ENCODE measurements at regions not wholly inside any gene's neighbourhood (a gene's known extent, or its start where the extent isn't known, plus 50 kb on each side); places are given as distances from the start of the nearest gene placed in this dataset.
"Not testable (repeated sequence)": the region's sequence is repeated elsewhere in the genome, so short reads cannot be mapped to it uniquely, and the experiment has no call there.

GRCh38 chr13:31385540-31385939 is 185.8 kb downstream of the B3GLCT start:
- no peak for DNase-seq

GRCh38 chr13:31394506-31394905 is 194.7 kb downstream of the B3GLCT start:
- DNase-seq: no peak

DNA sequence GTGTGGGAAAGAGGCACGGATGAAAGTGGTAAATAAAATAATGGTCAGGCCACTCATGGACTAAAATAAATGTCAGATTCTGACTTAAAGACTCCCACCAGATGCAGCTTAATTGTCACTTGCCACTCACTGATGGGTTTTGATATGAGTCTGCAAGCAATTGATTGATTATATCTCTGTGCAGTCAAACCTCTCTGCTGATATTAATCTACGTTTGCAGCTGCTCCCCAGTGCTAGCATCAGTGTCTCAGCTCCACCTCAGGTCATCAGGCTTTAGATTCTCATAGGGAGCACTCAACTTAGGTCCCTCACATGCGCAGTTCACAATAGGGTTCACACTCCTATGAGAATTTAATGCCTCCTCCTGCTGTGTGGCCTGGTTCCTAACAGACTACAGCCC is 195.3 kb downstream of the B3GLCT start:
- no peak for DNase-seq

- DNase-seq: no peak
These were observed 199.9 kb downstream of the B3GLCT start for GRCh38 chr13:31399690-31400089.

GRCh38 chr13:31403711-31404110 is 203.9 kb downstream of the B3GLCT start:
- DNase-seq: not testable (repeated sequence)

GRCh38 chr13:31408927-31409326 is 209.2 kb downstream of the B3GLCT start:
- no peak for DNase-seq

DNA sequence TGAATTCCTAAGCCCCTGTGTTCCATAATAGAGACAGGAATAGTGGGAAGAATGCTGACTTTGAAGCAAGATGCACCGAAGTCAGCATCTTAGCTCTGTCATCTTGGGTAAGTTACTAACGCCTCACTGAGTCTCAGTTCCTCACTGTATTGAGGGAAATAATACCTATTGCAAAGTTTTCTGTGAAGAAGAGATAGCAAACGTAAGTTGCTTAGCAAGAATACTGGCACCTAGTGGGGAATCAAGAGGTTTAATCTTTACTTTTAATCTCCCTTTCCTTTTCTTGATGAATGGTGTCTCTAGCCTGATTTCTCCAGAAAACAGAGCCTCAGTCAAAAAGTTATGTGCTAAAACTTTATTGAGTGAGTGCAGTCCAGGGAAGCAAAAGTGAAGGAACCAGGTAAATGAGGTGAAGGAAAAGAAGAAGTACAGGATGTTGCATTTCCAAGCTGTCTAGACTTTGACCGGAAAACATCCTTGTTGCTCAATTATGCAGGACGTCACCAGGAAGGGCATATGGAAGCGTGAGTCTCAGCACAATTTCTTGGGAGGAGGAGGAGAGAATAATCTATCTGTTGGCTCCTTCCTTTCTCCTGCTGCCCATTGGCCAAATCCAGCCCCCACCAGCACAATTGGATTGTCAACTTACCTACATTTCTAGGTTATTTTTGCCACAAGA is 210.0 kb downstream of the B3GLCT start:
- no peak for DNase-seq

GRCh38 chr13:31413516-31413915 is 213.7 kb downstream of the B3GLCT start:
- DNase-seq: no peak

GRCh38 chr13:31416066-31416465 is 216.3 kb downstream of the B3GLCT start:
- no peak for DNase-seq

- no peak for DNase-seq
These were observed 218.4 kb downstream of the B3GLCT start for GRCh38 chr13:31418186-31418585.

DNA sequence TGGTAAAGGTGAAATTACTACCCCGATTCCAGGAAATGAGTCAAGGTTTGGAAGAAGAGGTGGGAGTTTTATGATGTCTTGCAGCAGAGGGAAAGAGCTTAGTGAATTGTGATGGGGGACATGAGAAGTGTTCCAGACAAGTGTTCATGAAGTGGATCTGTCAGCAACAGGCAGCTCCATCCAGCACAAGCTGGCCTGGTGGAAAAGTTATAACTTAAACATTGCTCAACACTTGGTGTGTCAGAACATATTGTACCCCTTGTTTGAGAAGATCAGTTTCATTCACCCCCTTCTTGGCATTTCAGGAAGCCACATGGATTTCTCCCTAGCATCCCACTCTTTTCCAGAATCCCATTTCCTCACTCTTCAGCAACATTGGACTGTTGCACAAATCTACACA is 222.0 kb downstream of the B3GLCT start:
- DNase-seq: no peak

DNA sequence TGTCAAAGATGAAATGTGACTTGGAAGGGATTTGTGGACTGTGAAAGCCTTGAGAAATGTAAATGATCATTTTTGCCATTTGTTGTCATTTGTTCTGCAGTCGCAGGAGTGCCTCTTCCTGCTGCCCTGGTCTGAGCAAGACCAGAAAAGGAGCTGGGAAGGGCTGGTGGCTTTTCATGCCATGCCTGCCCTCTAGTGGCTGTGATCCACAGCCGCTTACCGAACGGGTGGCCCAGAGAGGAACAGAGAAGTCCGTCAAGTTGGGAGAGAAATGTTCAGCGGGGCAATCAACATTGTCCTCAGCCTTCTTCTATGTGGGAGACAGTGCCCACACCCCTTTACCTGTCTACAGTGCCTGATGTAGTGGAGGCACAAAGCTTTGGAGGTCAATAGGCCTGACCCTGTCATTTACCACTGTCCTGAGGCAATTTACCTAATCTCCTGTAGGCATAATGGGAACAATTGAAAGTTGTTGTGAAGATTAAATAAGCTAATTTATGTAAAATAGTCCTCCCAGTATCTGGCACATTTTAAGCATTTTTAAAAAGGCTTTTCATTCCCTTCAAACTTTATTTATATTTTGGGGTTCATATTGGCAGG is 224.5 kb downstream of the B3GLCT start:
- peak; percentile 78 for DNase-seq

DNA sequence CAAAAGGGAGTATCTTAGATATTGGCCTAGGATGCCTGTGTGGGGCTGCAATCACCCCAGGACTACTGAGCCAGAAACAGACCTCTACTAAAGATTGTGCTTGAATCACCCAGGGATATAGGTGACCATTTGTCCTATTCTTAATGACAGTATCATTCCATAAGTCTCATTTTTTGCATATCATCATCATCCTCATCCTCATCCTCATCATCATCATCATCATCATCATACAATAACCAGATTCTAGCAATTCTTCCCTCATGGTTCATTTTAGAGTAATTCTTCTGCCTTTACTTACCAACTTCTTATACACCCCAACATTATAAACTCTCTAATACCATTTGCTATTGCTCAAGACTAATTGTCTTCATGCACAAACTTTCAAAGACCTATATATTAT is 226.6 kb downstream of the B3GLCT start:
- DNase-seq: no peak

DNA sequence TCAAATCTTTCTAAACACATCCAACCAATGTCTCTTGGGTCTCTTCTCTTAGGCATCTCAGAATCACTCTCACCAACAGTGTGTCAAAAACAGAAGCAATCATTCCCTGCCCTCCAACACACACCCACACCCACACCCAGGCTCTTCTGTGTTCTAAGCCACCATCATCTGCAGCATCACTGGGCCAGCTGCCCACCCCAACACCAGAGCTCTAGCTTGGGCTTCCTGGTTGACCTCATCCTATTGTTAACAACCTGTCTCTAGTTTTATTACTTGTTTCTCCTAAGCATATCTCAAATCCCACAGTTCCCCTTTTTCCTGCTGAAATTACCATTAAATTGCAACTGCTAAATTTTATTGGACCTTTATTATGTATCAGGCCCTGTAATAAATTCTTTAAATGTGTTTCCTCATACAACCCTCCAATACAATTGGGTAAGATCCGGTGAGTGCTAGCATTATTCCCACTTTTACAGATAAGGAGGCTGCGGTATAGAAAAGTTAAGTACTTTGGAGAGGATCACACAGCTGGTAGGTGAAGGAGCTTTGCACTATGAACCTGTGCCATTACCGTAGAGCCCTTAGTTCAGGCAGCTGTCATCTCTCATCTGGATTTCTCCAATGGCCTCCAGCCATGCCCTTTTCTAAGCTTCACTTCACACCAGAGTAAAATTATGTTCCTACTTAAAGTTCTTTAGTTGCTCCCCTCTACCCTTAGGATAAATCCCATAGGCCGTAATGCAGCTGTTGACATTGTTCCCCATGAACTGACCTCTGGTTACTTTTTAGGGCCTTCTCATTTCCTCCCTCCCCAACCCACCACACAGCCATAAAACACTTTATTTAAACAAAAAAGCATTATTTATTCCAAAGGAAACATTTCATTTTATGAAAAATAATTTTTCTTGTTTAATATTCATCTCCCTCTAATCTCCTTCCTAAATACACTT is 227.7 kb downstream of the B3GLCT start:
- no peak for DNase-seq

GRCh38 chr13:31431722-31432137 is 232.0 kb downstream of the B3GLCT start:
- no peak for DNase-seq

DNA sequence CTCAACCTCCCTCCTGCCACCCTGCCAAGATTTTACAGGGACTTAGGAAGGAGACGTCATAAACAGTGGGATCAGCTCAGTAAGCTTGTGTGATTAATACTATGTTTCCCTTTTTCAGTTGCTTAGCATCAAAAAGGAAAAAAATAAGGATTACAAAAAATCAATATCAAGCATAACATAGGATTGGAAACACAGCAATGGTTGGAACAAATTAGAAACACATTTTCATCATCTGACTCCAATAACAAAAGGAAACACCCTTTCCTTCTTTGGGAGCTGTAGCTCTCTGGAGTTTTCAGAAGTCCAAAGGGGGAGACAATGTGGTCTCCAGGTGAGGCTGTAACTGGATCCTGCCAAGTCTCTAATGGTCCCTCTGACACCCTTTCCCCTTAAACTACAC is 233.4 kb downstream of the B3GLCT start:
- DNase-seq: no peak

- no peak for DNase-seq
These were observed 234.0 kb downstream of the B3GLCT start for GRCh38 chr13:31433746-31434145.

- no peak for DNase-seq
These were observed 234.8 kb downstream of the B3GLCT start for GRCh38 chr13:31434613-31435012.

DNA sequence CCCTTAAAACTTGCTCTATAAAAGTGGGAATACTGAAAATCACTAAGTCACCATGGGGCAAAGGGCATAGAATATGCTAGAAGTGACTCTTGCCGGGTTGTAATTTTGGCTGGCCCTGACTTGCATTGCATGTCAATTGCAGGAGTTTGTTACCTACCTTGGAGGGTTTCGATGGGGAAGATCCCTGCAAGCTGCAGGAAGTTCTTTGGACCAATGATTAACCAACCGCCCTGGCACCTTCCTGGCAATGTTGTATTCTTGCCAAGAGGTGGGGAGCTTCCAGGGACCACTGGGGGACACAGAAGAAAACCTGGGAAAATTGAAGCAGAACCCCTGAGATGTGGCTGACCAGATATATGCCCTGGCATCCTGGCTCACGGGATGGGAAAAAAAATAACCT is 235.8 kb downstream of the B3GLCT start:
- DNase-seq: no peak

- DNase-seq: no peak
These were observed 236.7 kb downstream of the B3GLCT start for GRCh38 chr13:31436478-31436877.

DNA sequence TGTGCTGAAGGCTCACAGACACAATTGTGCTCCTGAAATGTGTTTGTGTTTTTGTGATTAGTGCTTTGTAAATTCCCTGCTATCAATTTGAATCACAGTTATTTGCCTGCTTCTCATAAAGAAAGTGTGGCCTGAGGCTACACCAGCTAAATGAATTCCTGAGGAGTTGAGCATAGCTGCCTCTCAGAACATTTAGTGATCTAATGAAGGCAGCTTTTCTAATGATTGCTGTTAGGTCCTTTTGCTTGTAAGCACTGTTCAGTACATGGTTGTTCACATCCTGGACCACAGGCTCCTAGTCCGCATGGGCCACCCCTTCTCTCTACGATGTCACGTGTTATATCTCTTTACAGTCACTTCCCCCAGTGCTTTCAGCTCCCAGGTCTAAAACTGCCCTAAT is 238.2 kb downstream of the B3GLCT start:
- DNase-seq: no peak

GRCh38 chr13:31440132-31440531 is 240.4 kb downstream of the B3GLCT start:
- no peak for DNase-seq

GRCh38 chr13:31441800-31442510 is 242.2 kb downstream of the B3GLCT start:
- DNase-seq: no peak
